ENCODE measurements at regions not wholly inside any gene's neighbourhood (a gene's known extent, or its start where the extent isn't known, plus 50 kb on each side); places are given as distances from the start of the nearest gene placed in this dataset.

- no peak overlapping the region for H3K4me3 ChIP-seq
- no peaks in the 10 kb centered on the region for H3K4me1 ChIP-seq
- no peaks in the 10 kb centered on the region for H3K27me3 ChIP-seq
- no peak overlapping the region for H3K27ac ChIP-seq
- no peak for DNase-seq
- TF ChIP-seq POLR2A (IDR thresholded peaks at IDR 0.05) (no peak), CTCF (IDR thresholded peaks at IDR 0.05) (no peak)
- H3K36me3 ChIP-seq: no peaks in the 10 kb centered on the region
- H3K9me3 ChIP-seq: no peaks in the 10 kb centered on the region
Observed at GRCh38 chr10:1961989-1962388, 224.7 kb upstream of the ADARB2 start.

GRCh38 chr10:1960982-1961381 is 223.7 kb upstream of the ADARB2 start:
- TF ChIP-seq CTCF (IDR thresholded peaks at IDR 0.05) (no peak), POLR2A (IDR thresholded peaks at IDR 0.05) (no peak)
- H3K4me1 ChIP-seq: no peaks in the 10 kb centered on the region
- no peaks in the 10 kb centered on the region for H3K9me3 ChIP-seq
- H3K4me3 ChIP-seq: no peak overlapping the region
- no peak for DNase-seq
- H3K27me3 ChIP-seq: no peaks in the 10 kb centered on the region
- no peak overlapping the region for H3K27ac ChIP-seq
- H3K36me3 ChIP-seq: no peaks in the 10 kb centered on the region

GRCh38 chr10:1957057-1957456 is 219.7 kb upstream of the ADARB2 start:
- Histone ChIP-seq H3K4me3 (no peak overlapping the region), H3K9me3 (no peaks in the 10 kb centered on the region), H3K36me3 (no peaks in the 10 kb centered on the region), H3K4me1 (no peaks in the 10 kb centered on the region), H3K27me3 (no peaks in the 10 kb centered on the region), H3K27ac (no peak overlapping the region)
- no peak for TF ChIP-seq CTCF (IDR thresholded peaks at IDR 0.05)
- TF ChIP-seq POLR2A (IDR thresholded peaks at IDR 0.05): no peak
- no peak for DNase-seq

- Histone ChIP-seq H3K4me3 (no peak overlapping the region), H3K27me3 (no peaks in the 10 kb centered on the region), H3K27ac (no peak overlapping the region), H3K9me3 (no peaks in the 10 kb centered on the region), H3K4me1 (no peaks in the 10 kb centered on the region), H3K36me3 (no peaks in the 10 kb centered on the region)
- DNase-seq: no peak
- TF ChIP-seq POLR2A (IDR thresholded peaks at IDR 0.05): no peak
- no peak for TF ChIP-seq CTCF (IDR thresholded peaks at IDR 0.05)
Observed at GRCh38 chr10:1954300-1954699, 217.0 kb upstream of the ADARB2 start.

GRCh38 chr10:1952126-1953095 is 215.1 kb upstream of the ADARB2 start:
- TF ChIP-seq CTCF (IDR thresholded peaks at IDR 0.05) (no peak), POLR2A (IDR thresholded peaks at IDR 0.05) (no peak)
- Histone ChIP-seq H3K4me3 (no peak overlapping the region), H3K36me3 (no peaks in the 10 kb centered on the region), H3K9me3 (no peaks in the 10 kb centered on the region), H3K4me1 (no peaks in the 10 kb centered on the region), H3K27ac (no peak overlapping the region), H3K27me3 (no peaks in the 10 kb centered on the region)
- no peak for DNase-seq
